NCI-H526 treated with DMSO at 0.1 percent for 48 hours (cell line): ENCODE measurements at regions not wholly inside any gene's neighbourhood (a gene's known extent, or its start where the extent isn't known, plus 50 kb on each side); places are given as distances from the start of the nearest gene placed in this dataset.
A peak's percentile ranks its signal among the peaks of the same experiment; 100 is the strongest.

ENCODE experiments used
- DNase-seq: peaks from one replicate; lab custom pipeline; 2025; lab: John Stamatoyannopoulos, UW

DNA sequence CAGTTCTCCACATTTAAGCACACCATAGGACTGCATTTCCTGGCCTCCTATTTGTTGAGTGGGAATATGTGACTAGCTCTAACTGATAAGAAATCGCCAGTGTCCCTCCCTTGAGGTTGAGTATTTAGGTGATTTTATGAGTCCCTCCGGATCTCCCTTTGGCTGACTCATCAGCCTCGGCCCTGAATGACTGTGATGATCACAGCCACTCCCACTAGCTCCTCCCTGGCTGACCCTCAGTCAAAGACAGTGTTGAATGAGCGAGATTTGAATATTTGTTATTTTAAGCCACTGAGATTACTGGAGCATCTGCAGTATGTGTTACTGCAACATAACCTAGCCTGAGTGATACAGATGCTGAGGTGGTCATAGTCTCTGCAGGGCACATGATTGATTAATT, 515.3 kb downstream of the EPHB1 start:
- peak; percentile 47 for DNase-seq

DNA sequence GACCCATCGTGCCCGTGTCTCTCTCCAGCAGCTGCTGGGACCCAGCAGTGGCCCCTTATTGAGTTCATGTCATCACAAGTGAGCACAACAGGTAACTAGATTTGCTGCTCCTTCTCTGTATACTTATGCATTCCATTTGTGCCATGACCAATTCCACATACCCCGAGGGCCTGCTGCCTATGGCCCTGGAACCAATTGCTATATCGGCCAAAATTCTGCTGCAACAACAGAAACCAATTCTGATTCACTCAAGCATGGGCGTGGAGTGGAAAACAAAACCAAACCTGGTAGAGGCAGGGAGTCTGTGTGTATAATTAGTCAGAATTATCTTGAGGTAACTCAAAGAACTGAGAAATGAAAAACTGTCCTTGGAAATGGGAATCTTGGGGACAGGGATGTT, 516.6 kb downstream of the EPHB1 start:
- DNase-seq: no peak

DNA sequence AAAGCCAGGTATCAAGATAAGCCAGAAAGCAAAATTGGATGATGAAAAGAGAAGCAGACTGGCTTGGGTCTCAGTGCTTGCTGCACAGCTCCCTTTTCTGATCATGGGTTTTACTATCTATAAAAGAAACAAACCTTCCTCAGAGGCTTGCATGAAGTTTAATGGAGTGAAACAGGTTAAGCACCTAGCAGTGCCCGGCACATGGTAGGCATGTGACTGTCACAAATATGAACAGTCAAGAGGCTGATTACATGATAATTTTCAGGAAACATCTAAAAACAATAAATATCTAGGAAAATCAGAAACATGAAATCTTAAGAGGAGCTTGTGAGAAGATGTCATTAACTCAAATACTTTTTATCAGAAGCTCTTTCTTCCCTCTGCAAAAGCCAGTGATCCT, 519.2 kb downstream of the EPHB1 start:
- DNase-seq: no peak

- no peak for DNase-seq
These were observed 529.2 kb downstream of the EPHB1 start for GRCh38 chr3:135324301-135324700.

- DNase-seq: no peak
These were observed 530.0 kb downstream of the EPHB1 start for GRCh38 chr3:135325096-135325495.

GRCh38 chr3:135325726-135326235, 530.7 kb downstream of the EPHB1 start:
- no peak for DNase-seq

DNA sequence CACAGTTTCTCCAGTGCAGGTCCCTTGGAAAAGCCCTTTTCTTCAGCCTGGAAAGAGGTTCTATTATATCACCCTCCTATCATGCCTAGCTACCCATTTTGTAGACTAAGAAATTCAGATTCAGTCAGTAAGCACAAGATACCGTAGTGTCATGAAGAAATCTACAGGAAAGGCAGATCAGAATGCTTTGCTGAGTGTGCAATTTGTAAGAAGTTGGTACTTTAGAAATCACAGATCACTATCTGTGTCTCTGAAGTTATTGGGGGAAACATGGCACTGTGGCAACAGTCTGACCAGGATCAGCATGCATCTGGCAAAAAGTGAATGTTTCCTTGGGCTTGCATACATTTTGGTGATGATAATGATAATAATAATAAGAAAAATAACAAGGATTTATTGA, 531.8 kb downstream of the EPHB1 start:
- no peak for DNase-seq

GRCh38 chr3:135328036-135328435, 533.0 kb downstream of the EPHB1 start:
- no peak for DNase-seq

DNA sequence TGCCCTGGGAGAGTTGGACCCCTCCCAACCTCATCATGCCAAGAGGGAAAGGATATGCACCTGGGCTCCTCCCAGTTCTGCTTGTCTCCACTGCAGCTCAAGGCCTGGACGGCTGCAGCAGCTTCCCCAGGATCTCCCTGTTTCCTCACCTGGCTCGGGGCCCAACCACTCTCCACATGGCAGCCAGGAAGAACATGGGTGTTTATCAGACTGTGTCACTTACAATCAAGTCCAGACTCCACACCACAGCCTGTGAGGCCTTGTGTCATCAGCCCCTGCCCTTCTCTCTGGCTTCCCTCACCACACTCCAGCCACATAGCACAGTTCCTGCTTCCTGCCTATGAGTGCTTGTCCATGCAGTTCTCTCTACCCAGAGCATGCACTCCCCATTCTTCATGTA, 534.4 kb downstream of the EPHB1 start:
- DNase-seq: no peak

DNA sequence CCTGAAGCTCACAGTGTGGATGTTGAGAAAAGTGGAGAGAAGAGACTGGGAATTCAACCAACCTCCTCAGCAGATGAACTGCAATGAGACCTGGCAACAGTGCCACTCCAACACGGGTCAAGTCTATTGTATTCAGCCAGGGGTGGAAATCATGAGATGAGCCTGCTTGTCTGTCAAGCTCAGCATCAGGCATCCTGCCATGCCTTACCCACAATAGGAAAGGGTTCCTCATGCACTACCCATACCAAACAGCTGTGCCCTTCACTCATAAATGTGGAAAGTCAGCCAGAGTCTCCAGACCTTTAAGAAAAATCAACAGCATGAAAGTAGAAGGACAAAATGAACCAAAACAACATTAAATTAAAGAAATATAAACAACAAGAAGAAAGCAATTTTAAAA, 542.1 kb downstream of the EPHB1 start:
- DNase-seq: no peak

DNA sequence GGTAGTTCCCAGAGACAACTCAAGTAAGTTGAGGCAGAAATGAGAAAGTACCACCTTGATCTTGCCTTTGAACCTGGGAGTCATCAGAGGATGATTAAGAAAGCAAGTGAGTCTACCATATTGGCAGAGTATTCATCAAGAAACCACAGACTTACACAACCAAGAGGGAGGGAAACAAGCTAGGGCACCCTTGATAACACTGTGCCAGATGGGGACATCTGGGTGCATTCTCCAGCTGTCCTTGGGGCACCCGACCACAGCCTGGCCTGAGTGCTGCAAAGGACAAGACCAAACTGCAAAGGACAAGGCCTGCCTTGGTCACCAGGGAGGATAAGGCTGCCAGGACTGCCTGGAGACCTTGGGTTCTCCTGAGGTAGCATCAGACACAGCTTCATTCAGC, 553.6 kb downstream of the EPHB1 start:
- DNase-seq: no peak

DNA sequence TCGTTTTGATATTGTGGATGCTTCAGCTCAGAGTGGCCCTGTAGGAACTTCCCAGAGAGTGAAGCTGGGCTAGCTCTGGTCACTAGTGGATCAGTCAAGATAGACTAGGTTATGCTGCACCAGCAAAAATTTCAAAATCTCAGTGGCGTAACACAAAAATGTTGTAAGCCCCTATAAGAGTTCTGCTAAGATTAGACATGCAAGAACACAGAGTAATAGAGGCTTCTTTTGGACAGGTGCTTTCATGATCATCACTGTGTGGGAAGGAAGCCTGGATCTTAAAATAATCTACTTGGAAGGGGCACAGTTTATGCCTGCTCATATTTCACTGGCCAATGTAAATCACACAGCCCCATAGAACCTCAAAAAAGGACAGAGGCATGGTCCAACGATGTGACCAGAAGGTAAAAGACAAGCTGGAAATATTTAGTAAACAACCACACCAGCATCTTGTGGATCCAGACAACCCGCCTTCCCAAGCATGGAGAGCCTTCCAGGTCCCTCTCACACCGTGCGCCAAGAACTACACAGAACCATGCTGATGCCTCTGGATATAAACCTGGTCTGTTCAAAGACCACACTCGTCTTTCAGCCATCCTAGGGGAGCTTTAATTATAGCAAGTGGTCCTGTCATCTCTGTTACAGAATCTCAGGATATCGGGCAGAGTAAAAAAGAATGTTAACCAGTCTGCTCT, 554.3 kb downstream of the EPHB1 start:
- DNase-seq: no peak

DNA sequence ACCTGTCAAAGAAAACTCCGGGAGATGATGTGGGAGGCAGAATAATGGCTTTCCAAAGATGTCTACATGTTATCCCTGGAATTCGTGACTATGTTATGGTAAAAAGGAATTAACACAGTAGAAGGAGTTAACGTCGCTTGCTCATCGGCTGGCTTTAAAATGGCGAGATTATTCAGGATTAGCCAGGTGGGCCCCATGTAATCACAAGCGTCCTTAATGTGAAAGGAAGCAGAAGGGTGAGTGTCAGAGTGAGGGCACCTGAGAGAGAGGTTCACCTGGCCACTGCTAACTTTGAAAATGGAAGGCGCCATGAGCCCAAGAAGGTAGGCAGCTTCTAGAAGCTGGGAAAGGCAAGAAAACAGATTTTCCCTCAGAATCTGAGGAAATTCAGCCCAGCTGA, 557.2 kb downstream of the EPHB1 start:
- no peak for DNase-seq

DNA sequence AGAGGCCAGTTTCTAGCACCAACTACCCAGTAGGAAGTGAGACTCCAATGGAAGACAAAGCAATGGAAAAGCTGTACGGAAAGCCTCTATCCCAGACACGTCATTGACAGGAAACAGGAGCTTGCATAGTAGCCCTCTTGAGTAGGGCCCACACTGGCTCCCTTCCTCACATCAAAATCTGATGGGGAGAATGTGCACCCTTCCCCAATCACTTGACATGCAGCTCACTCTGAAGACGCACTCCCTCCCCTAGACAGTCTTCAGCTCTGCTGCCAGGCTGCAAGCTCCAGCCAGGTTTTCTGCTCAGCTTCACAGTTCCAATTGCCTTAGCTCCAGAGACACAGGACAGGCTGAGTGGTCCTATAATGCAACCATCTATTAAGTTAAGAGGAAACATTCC, 567.8 kb downstream of the EPHB1 start:
- no peak for DNase-seq

GRCh38 chr3:135364676-135365075, 569.6 kb downstream of the EPHB1 start:
- no peak for DNase-seq

DNA sequence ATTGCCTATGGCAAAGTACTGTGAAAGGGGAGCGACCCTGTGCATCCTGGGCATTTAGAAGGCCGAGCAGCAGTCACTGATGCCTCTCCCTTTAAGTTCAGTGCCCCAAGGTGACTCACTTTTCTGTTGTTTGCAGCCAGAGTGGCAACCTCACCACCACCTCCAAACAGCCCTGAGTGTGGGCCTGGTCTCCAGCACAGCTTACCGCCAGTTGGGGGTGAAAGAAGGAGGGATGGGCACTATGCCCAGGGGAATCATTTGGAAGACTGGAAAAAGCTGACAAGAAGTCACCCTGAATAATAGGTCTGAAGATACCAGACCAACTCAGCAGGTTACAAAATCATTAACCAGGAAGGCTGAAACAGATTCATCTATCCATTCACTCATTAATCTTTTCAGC, 571.8 kb downstream of the EPHB1 start:
- DNase-seq: no peak

DNA sequence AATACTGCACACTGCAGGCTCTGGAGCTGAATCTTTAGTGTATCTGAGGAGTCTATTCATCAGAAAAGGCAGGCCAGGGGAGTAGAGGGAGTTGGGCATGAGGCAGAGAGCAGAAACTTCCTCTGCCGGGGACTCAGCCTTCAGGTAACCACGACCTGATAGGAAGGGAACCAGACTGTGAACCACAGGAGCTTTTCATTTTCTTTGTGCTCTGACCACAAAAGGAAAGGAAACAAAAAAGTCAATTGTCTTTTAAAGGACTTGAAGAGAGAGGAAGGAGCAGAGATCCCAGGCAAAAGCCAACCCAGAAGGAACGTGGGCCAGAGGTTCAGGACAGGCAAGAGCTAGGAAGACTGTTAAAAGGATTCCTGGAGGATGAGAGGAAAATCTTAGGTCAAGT, 573.3 kb downstream of the EPHB1 start:
- no peak for DNase-seq

DNA sequence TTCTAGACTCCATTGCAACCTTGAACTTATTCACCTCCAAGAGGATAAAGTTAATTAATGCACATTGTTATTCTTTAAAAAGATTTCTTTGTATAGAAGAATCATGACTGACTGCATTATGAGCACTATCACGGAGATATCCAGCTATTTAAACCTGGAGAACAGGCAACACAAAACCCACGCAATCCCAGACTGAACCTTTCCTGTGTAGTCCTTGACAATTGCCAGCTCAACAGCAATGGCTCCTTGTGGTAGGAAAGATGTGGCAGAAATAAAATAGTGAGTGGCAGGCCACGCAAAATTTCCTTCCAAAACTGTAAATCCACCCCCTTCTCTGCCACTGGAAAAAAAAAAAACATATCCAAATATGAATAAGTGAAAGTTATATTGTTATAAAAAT, 573.7 kb downstream of the EPHB1 start:
- no peak for DNase-seq

- no peak for DNase-seq
These were observed 579.5 kb downstream of the EPHB1 start for GRCh38 chr3:135374571-135374970.

DNA sequence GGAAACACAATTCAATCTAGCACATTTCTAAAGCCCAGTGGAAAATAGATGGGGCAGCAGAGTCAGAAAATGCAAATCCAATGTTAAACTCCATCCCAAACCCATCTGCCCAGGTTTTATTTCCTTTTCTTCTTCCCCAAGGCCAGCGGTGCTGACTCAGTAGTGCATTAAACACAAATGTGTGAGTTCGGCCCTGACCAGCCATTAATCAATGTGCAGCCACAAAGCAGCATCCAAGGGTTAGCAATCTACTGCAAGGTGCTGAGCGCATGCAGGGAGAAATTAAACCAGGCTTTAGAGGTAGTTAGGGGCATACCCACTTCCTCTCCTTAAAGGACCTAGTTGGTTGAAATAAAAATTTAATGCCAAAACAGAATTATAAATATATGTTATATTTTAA, 583.3 kb upstream of the PPP2R3A start:
- no peak for DNase-seq

GRCh38 chr3:135382621-135383020, 582.9 kb upstream of the PPP2R3A start:
- DNase-seq: no peak

- DNase-seq: no peak
These were observed 582.2 kb upstream of the PPP2R3A start for GRCh38 chr3:135383301-135383700.

- DNase-seq: no peak
These were observed 573.4 kb upstream of the PPP2R3A start for GRCh38 chr3:135392151-135392550.

DNA sequence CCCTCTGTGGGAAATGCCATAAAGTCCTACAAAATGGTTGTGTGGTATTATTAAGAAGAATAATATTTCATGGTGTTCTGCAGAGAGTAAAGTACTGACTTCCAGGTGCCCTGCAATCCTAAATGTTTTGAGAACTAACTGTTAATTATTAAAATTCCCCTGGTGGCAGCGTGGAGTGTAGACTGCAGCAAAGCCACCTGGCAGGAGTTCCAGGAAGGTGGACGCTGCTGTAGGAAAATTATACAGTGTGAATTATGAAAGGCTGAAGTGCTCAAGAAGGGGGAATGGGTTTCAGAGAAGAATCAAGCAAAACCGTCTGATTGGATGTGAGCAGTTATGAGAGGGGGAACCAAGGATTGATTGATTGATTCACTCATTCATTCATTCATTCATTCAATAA, 572.4 kb upstream of the PPP2R3A start:
- DNase-seq: no peak
